HG03378 (cell line): ENCODE measurements at regions not wholly inside any gene's neighbourhood (a gene's known extent, or its start where the extent isn't known, plus 50 kb on each side); places are given as distances from the start of the nearest gene placed in this dataset.

Experiments
- ATAC-seq: cut with Tn5 transposase; IDR thresholded peaks from one replicate; pipeline ENCODE4 v1.9.1; 2021; ENCODE audit warnings: mild to moderate bottlenecking, moderate library complexity; ENCODE audit not compliant: unreplicated experiment

GRCh38 chr3:177426878-177427495 is 229.7 kb upstream of the TBL1XR1 start:
- ATAC-seq = peak; percentile 99

GRCh38 chr3:177427540-177427939 is 230.3 kb upstream of the TBL1XR1 start:
- peak; percentile 19 for ATAC-seq

- no peak for ATAC-seq
Observed at GRCh38 chr3:177429079-177429478, 231.8 kb upstream of the TBL1XR1 start.

GRCh38 chr3:177429771-177430170 is 232.5 kb upstream of the TBL1XR1 start:
- ATAC-seq = no peak

GRCh38 chr3:177430653-177431052 is 233.4 kb upstream of the TBL1XR1 start:
- no peak for ATAC-seq

GRCh38 chr3:177431525-177432176 is 234.4 kb upstream of the TBL1XR1 start:
- ATAC-seq = no peak

GRCh38 chr3:177435301-177435700 is 238.0 kb upstream of the TBL1XR1 start:
- no peak for ATAC-seq

- no peak for ATAC-seq
Observed at GRCh38 chr3:177437513-177438337, 240.4 kb upstream of the TBL1XR1 start.

GRCh38 chr3:177438596-177439220 is 241.4 kb upstream of the TBL1XR1 start:
- ATAC-seq = no peak

GRCh38 chr3:177439694-177440269 is 242.5 kb upstream of the TBL1XR1 start:
- no peak for ATAC-seq

GRCh38 chr3:177440456-177441104 is 243.3 kb upstream of the TBL1XR1 start:
- no peak for ATAC-seq

- ATAC-seq = no peak
Observed at GRCh38 chr3:177441276-177441812, 244.1 kb upstream of the TBL1XR1 start.

GRCh38 chr3:177441813-177442646 is 244.7 kb upstream of the TBL1XR1 start:
- peak; percentile 99 for ATAC-seq

- ATAC-seq = no peak
Observed at GRCh38 chr3:177443469-177443868, 246.2 kb upstream of the TBL1XR1 start.

GRCh38 chr3:177444696-177445095 is 247.4 kb upstream of the TBL1XR1 start:
- ATAC-seq = no peak

- ATAC-seq = no peak
Observed at GRCh38 chr3:177445549-177445948, 248.3 kb upstream of the TBL1XR1 start.

- no peak for ATAC-seq
Observed at GRCh38 chr3:177446165-177446601, 248.9 kb upstream of the TBL1XR1 start.

GRCh38 chr3:177447938-177448337 is 250.7 kb upstream of the TBL1XR1 start:
- no peak for ATAC-seq

GRCh38 chr3:177448987-177449359 is 251.7 kb upstream of the TBL1XR1 start:
- peak; percentile 39 for ATAC-seq
